K562 (cell line): ENCODE measurements at regions not wholly inside any gene's neighbourhood (a gene's known extent, or its start where the extent isn't known, plus 50 kb on each side); places are given as distances from the start of the nearest gene placed in this dataset.

Source experiments
- BHLHE40 ChIP-seq: IDR thresholded peaks from 2 replicates; pipeline ENCODE4 v1.6.1; 2011; ENCODE audit warnings: low read length, improper control_type of control experiment
- CBX2 ChIP-seq: fragments of 200-600 bp; sonication (generic); IDR thresholded peaks from one replicate; pipeline ENCODE4 v1.6.1; 2012; ENCODE audit warnings: mild to moderate bottlenecking, low read length, inconsistent platforms; ENCODE audit not compliant: insufficient read depth, poor library complexity, severe bottlenecking
- CREM ChIP-seq: IDR thresholded peaks from 2 replicates; pipeline ENCODE4 v1.6.1; 2014; ENCODE audit warnings: antibody characterized with exemption, low read depth
- FOXK2 ChIP-seq, 2 experiments: fragments of 450-650 bp; IDR thresholded peaks in 1 of 2; conservative IDR thresholded peaks in 1 of 2; 2 replicates each; pipeline ENCODE4 v1.6.1; 2016; ENCODE audit warnings: low read depth in 2 of 2, mild to moderate bottlenecking in 1 of 2
- TEAD2 ChIP-seq: fragments of 450-650 bp; IDR thresholded peaks from 2 replicates; pipeline ENCODE4 v1.6.1; 2016; ENCODE audit warnings: missing genetic modification characterization, control low read depth, missing compliant biosample characterization
- ZNF133 ChIP-seq: fragments of 250-450 bp; sonication (Bioruptor Pico); IDR thresholded peaks from 2 replicates; pipeline ENCODE4 v1.4.0; 2020; ENCODE audit warnings: mild to moderate bottlenecking
- ZNF561 ChIP-seq: fragments of 450-650 bp; formaldehyde crosslinking; conservative IDR thresholded peaks from 2 replicates; pipeline ENCODE4 v1.4.0; 2020; ENCODE audit warnings: mild to moderate bottlenecking, moderate library complexity
- TF ChIP-seq, protein P1 (sequence below): fragments of 200-400 bp; formaldehyde crosslinking; IDR thresholded peaks from 2 replicates; pipeline ENCODE4 v1.6.1; 2017; ENCODE audit warnings: mild to moderate bottlenecking, low read depth, low read length, moderate library complexity

GRCh38 chr4:122091836-122092405 is 60.2 kb upstream of the BLTP1 start:
- TF ChIP-seq, protein P1, sequence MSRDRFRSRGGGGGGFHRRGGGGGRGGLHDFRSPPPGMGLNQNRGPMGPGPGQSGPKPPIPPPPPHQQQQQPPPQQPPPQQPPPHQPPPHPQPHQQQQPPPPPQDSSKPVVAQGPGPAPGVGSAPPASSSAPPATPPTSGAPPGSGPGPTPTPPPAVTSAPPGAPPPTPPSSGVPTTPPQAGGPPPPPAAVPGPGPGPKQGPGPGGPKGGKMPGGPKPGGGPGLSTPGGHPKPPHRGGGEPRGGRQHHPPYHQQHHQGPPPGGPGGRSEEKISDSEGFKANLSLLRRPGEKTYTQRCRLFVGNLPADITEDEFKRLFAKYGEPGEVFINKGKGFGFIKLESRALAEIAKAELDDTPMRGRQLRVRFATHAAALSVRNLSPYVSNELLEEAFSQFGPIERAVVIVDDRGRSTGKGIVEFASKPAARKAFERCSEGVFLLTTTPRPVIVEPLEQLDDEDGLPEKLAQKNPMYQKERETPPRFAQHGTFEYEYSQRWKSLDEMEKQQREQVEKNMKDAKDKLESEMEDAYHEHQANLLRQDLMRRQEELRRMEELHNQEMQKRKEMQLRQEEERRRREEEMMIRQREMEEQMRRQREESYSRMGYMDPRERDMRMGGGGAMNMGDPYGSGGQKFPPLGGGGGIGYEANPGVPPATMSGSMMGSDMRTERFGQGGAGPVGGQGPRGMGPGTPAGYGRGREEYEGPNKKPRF = no peak
- TF ChIP-seq CREM (no peak), BHLHE40 (no peak), ZNF561 (CRISPR knock-in tag) (no peak), TEAD2 (tag) (no peak), CBX2 (no peak), FOXK2 (conservative IDR thresholded peaks at IDR 0.05 in 1 of 2, IDR thresholded peaks at IDR 0.05 in 1 of 2; ENCODE audit: low read depth in 2 of 2) (no peak), ZNF133 (CRISPR knock-in tag) (no peak)
